ENCODE measurements at regions not wholly inside any gene's neighbourhood (a gene's known extent, or its start where the extent isn't known, plus 50 kb on each side); places are given as distances from the start of the nearest gene placed in this dataset.

GRCh38 chr5:84605241-84605640, 220.6 kb upstream of the EDIL3 start:
- TF ChIP-seq USF2 (IDR thresholded peaks at IDR 0.05; ENCODE audit: low read length): no peak
- no peak for TF ChIP-seq RNF2 (IDR thresholded peaks at IDR 0.05; ENCODE audit: borderline replicate concordance, low read depth, low read length, missing control alignments, poor library complexity, severe bottlenecking)
- no peak for TF ChIP-seq KDM4A (IDR thresholded peaks at IDR 0.05; ENCODE audit: low read depth, low read length, severe bottlenecking)
- no peak for TF ChIP-seq CTBP2 (IDR thresholded peaks at IDR 0.05; ENCODE audit: borderline replicate concordance, insufficient read depth, insufficient read length, low read length)
- TF ChIP-seq CREB1 (IDR thresholded peaks at IDR 0.05): no peak
- TF ChIP-seq JUND (IDR thresholded peaks at IDR 0.05; ENCODE audit: low read length): no peak
- TF ChIP-seq SRF (IDR thresholded peaks at IDR 0.05; ENCODE audit: low read depth, low read length): no peak
- no peak for TF ChIP-seq EZH2 (IDR thresholded peaks at IDR 0.05; ENCODE audit: low read depth, low read length, severe bottlenecking)
- TF ChIP-seq HDAC6 (IDR thresholded peaks at IDR 0.05; ENCODE audit: low read depth, low read length): no peak
- no peak for TF ChIP-seq BRCA1 (IDR thresholded peaks at IDR 0.05; ENCODE audit: low read depth, low read length)
- no peak for TF ChIP-seq POLR2AphosphoS5 (IDR thresholded peaks at IDR 0.05; ENCODE audit: low read depth, low read length)
- H2BK12ac ChIP-seq (ENCODE audit: low read depth, low read length): no peak overlapping the region
- WGBS, 2 experiments (ENCODE audit: extremely low coverage in 1 of 2, insufficient coverage in 1 of 2, insufficient read length in 1 of 2, insufficient replicate concordance in 2 of 2, low coverage in 1 of 2, low lambda C conversion rate in 2 of 2, missing lambda C conversion rate in 1 of 2): 90% methylated on average over 3 of the region's 3 CpGs; no CpG with 5 or more reads in 1 of the 2 experiments
- CTCF ChIA-PET (ENCODE audit: partially characterized antibody): interaction anchor here (0.6 kb wide), 1 partner anchor 9 kb away, joined by 3 read pairs; no protein-coding TSS in a partner anchor
- no peak overlapping the region for H3K23ac ChIP-seq (ENCODE audit: insufficient read length)
- FAIRE-seq: no peak
- no peak overlapping the region for H4K5ac ChIP-seq (ENCODE audit: insufficient read length, low read depth, low read length)
- H4K20me1 ChIP-seq (replicated peaks in 1 of 2; ENCODE audit: control insufficient read depth in 1 of 2, insufficient read depth in 2 of 2, low read length in 2 of 2): no peaks in the 10 kb centered on the region
- H3K56ac ChIP-seq (replicated peaks; ENCODE audit: insufficient read length, low read depth, low read length): no peak overlapping the region
- peaks cover 0 to 1% (median 0%) of the 10 kb centered on the region in 4 experiments; a peak in 1 of 7 replicates for H3K27me3 ChIP-seq (replicated peaks in 1 of 4; ENCODE audit: control insufficient read depth in 3 of 4, extremely low read depth in 1 of 4, insufficient read depth in 3 of 4, low read length in 3 of 4)
- POLR2A ChIA-PET (ENCODE audit: partially characterized antibody): no interaction called here
- no peaks in the 10 kb centered on the region; a peak in 1 of 8 replicates for H3K36me3 ChIP-seq (ENCODE audit: control insufficient read depth in 2 of 4, insufficient read depth in 4 of 4, low read length in 3 of 4)
- H2BK15ac ChIP-seq (ENCODE audit: low read length): no peak overlapping the region
- no peak overlapping the region for H3K14ac ChIP-seq (ENCODE audit: insufficient read length)
- no peak overlapping the region for H2BK120ac ChIP-seq (replicated peaks; ENCODE audit: low read depth, low read length)
- H3K4me3 ChIP-seq (ENCODE audit: extremely low read depth in 1 of 4, insufficient read depth in 2 of 4, low read depth in 3 of 4, low read length in 4 of 4): no peak overlapping the region
- H2BK20ac ChIP-seq (ENCODE audit: low read length): no peak overlapping the region
- H4K91ac ChIP-seq (replicated peaks; ENCODE audit: insufficient read length, low read length): no peak overlapping the region
- no peaks in the 10 kb centered on the region for H3K79me1 ChIP-seq (ENCODE audit: low read depth, low read length)
- H2BK5ac ChIP-seq (ENCODE audit: low read depth, low read length): no peak overlapping the region
- no peak for DNase-seq (ENCODE audit: low read depth in 1 of 2, low spot score in 2 of 2)
- no peak overlapping the region for H3K27ac ChIP-seq (ENCODE audit: low read depth, low read length)
- H3K4me1 ChIP-seq (replicated peaks in 1 of 4; ENCODE audit: control insufficient read depth in 3 of 4, insufficient read depth in 4 of 4, low read length in 3 of 4): peaks cover 1 to 17% (median 4%) of the 10 kb centered on the region in 4 experiments; a peak in 6 of 7 replicates
- H3K23me2 ChIP-seq (ENCODE audit: low read depth, low read length): no peaks in the 10 kb centered on the region
- H3K9me3 ChIP-seq (ENCODE audit: insufficient read depth in 2 of 2, low read depth in 1 of 2, low read length in 1 of 2): no peaks in the 10 kb centered on the region
- H2AK5ac ChIP-seq (ENCODE audit: low read depth, low read length): no peak overlapping the region
- H3K9ac ChIP-seq (replicated peaks in 1 of 4; ENCODE audit: extremely low read depth in 1 of 4, low read depth in 3 of 4, low read length in 3 of 4): no peak overlapping the region
- no peak overlapping the region for H4K8ac ChIP-seq (ENCODE audit: extremely low read depth, insufficient read depth, low read length)
- no peak overlapping the region for H3K4me2 ChIP-seq (ENCODE audit: insufficient read depth in 1 of 2, low read depth in 2 of 2, low read length in 2 of 2)
- H2AFZ ChIP-seq (ENCODE audit: low read length): no peak overlapping the region
- no peak overlapping the region for H3K4ac ChIP-seq (replicated peaks; ENCODE audit: insufficient read length, low read depth, low read length)
- H3K79me2 ChIP-seq (ENCODE audit: control insufficient read depth in 1 of 2, insufficient read depth in 2 of 2, low read length in 2 of 2): no peaks in the 10 kb centered on the region
- no peak overlapping the region for H3K18ac ChIP-seq (ENCODE audit: extremely low read depth, low read length)

Measured in H1 (cell line).